Liver (tissue), 7 donors: ENCODE measurements at regions not wholly inside any gene's neighbourhood (a gene's known extent, or its start where the extent isn't known, plus 50 kb on each side); places are given as distances from the start of the nearest gene placed in this dataset.

ENCODE experiments used
- DNase-seq: peaks from one replicate; pipeline ENCODE4 v3.0.0-alpha.2; 2017; ENCODE audit warnings: low spot score
- H3K27ac ChIP-seq, 2 donors: one replicate each; pipeline ENCODE4 v1.7.0; 2013; ENCODE audit warnings: inconsistent platforms in 2 of 2, low read length in 2 of 2, control low read depth in 1 of 2, low read depth in 1 of 2, mild to moderate bottlenecking in 1 of 2
- H3K27me3 ChIP-seq, 4 donors: one replicate each; pipeline versions ENCODE4 v1.6.1 to v1.7.0; 2013; ENCODE audit warnings: low read length in 3 of 4, inconsistent platforms in 1 of 4, mild to moderate bottlenecking in 1 of 4, moderate library complexity in 1 of 4; ENCODE audit not compliant: control insufficient read depth in 4 of 4, insufficient read depth in 4 of 4
- H3K36me3 ChIP-seq, 4 donors: one replicate each; pipeline versions ENCODE4 v1.6.1 to v1.7.0; 2013; ENCODE audit warnings: low read length in 3 of 4, mild to moderate bottlenecking in 3 of 4, low read depth in 1 of 4, moderate library complexity in 1 of 4; ENCODE audit not compliant: control insufficient read depth in 4 of 4, insufficient read depth in 3 of 4
- H3K4me1 ChIP-seq, 4 donors: one replicate each; pipeline versions ENCODE4 v1.6.1 to v1.7.0; 2013; ENCODE audit warnings: low read length in 3 of 4, mild to moderate bottlenecking in 3 of 4, moderate library complexity in 1 of 4; ENCODE audit not compliant: control insufficient read depth in 4 of 4, insufficient read depth in 4 of 4
- H3K4me3 ChIP-seq, 3 donors: one replicate each; pipeline versions ENCODE4 v1.6.1 to v1.7.0; 2013; ENCODE audit warnings: low read length in 3 of 3, control low read depth in 1 of 3, low read depth in 1 of 3, mild to moderate bottlenecking in 1 of 3
- H3K9ac ChIP-seq, 2 donors: one replicate each; pipeline ENCODE4 v1.7.0; 2013; ENCODE audit warnings: low read length in 2 of 2, mild to moderate bottlenecking in 2 of 2, moderate library complexity in 2 of 2, control low read depth in 1 of 2, low read depth in 1 of 2
- H3K9me3 ChIP-seq, 4 donors: one replicate each; pipeline versions ENCODE4 v1.6.1 to v1.7.0; 2013; ENCODE audit warnings: low read length in 3 of 4; ENCODE audit not compliant: control insufficient read depth in 4 of 4
- ATF3 ChIP-seq: IDR thresholded peaks from 2 replicates; pipeline ENCODE4 v1.6.1; 2016; ENCODE audit warnings: antibody characterized with exemption
- FOXA1 ChIP-seq: IDR thresholded peaks from 2 replicates; pipeline ENCODE4 v1.6.1; 2016; ENCODE audit warnings: antibody characterized with exemption
- FOXA2 ChIP-seq: IDR thresholded peaks from 2 replicates; pipeline ENCODE4 v1.6.1; 2016; ENCODE audit warnings: antibody characterized with exemption
- GABPA ChIP-seq, 2 donors: IDR thresholded peaks in 1 of 2; conservative IDR thresholded peaks in 1 of 2; 2 replicates each; pipeline ENCODE4 v1.6.1; 2016; ENCODE audit warnings: antibody characterized with exemption in 2 of 2, mild to moderate bottlenecking in 1 of 2, moderate library complexity in 1 of 2
- HNF4A ChIP-seq, 2 donors: conservative IDR thresholded peaks; 2 replicates each; pipeline ENCODE4 v1.6.1; 2016; ENCODE audit warnings: antibody characterized with exemption in 2 of 2, mild to moderate bottlenecking in 2 of 2
- HNF4G ChIP-seq: IDR thresholded peaks from 2 replicates; pipeline ENCODE4 v1.6.1; 2016; ENCODE audit warnings: antibody characterized with exemption
- JUND ChIP-seq, 2 donors: IDR thresholded peaks; 2 replicates each; pipeline ENCODE4 v1.6.1; 2016; ENCODE audit warnings: antibody characterized with exemption in 2 of 2
- MAX ChIP-seq: IDR thresholded peaks from 2 replicates; pipeline ENCODE4 v1.6.1; 2016; ENCODE audit warnings: antibody characterized with exemption
- NR2F2 ChIP-seq: IDR thresholded peaks from 2 replicates; pipeline ENCODE4 v1.6.1; 2016; ENCODE audit warnings: antibody characterized with exemption
- RAD21 ChIP-seq, 2 donors: IDR thresholded peaks; 2 replicates each; pipeline ENCODE4 v1.6.1; 2016; ENCODE audit warnings: antibody characterized with exemption in 2 of 2, mild to moderate bottlenecking in 2 of 2
- REST ChIP-seq: IDR thresholded peaks from 2 replicates; pipeline ENCODE4 v1.6.1; 2016; ENCODE audit warnings: antibody characterized with exemption, mild to moderate bottlenecking
- SP1 ChIP-seq: IDR thresholded peaks from 2 replicates; pipeline ENCODE4 v1.6.1; 2018; ENCODE audit warnings: antibody characterized with exemption, mild to moderate bottlenecking
- TAF1 ChIP-seq: conservative IDR thresholded peaks from 2 replicates; pipeline ENCODE4 v1.6.1; 2016; ENCODE audit warnings: antibody characterized with exemption, mild to moderate bottlenecking
- YY1 ChIP-seq: IDR thresholded peaks from 2 replicates; pipeline ENCODE4 v1.6.1; 2016; ENCODE audit warnings: antibody characterized with exemption, mild to moderate bottlenecking
- WGBS: extraction: QIAGEN DNeasy Blood & Tissue Kit; methylation state at CpG from one replicate; pipeline ENCODE4 v1.1.7; 2013; 5-methylcytosine and 5-hydroxymethylcytosine counted together
- donor health status: healthy.
- donor health status: healthy.
- donor health status: healthy.
- donor health status: healthy.

- Histone ChIP-seq H3K36me3 (no peaks in the 10 kb centered on the region), H3K4me3 (no peak overlapping the region), H3K27me3 (peaks cover 0 to 6% (median 0%) of the 10 kb centered on the region in 4 donors), H3K9me3 (peaks cover 0 to 5% (median 2%) of the 10 kb centered on the region in 4 donors), H3K27ac (no peak overlapping the region), H3K4me1 (no peaks in the 10 kb centered on the region), H3K9ac (no peak overlapping the region)
- 78% methylated on average over 9 of the region's 9 CpGs for WGBS
- TF ChIP-seq REST, result no peak
- no peak for TF ChIP-seq JUND (IDR thresholded peaks at IDR 0.05)
- no peak for TF ChIP-seq RAD21 (IDR thresholded peaks at IDR 0.05)
- no peak for TF ChIP-seq FOXA2
- no peak for TF ChIP-seq HNF4G
- TF ChIP-seq MAX, result no peak
- no peak for TF ChIP-seq NR2F2
- TF ChIP-seq FOXA1, result no peak
- TF ChIP-seq TAF1, result no peak
- no peak for TF ChIP-seq GABPA (IDR thresholded peaks at IDR 0.05 in 1 of 2, conservative IDR thresholded peaks at IDR 0.05 in 1 of 2)
- no peak for TF ChIP-seq SP1
- TF ChIP-seq YY1, result no peak
- TF ChIP-seq HNF4A (conservative IDR thresholded peaks at IDR 0.05), result no peak
- no peak for DNase-seq
Measured at GRCh38 chr16:17776888-17777287, 306.1 kb upstream of the XYLT1 start.

GRCh38 chr16:17776465-17776864 is 305.7 kb upstream of the XYLT1 start:
- Histone ChIP-seq H3K4me3 (no peak overlapping the region), H3K4me1 (no peaks in the 10 kb centered on the region), H3K27me3 (peaks cover 0 to 6% (median 0%) of the 10 kb centered on the region in 4 donors), H3K9me3 (peaks cover 0 to 5% (median 2%) of the 10 kb centered on the region in 4 donors), H3K27ac (no peak overlapping the region), H3K36me3 (no peaks in the 10 kb centered on the region), H3K9ac (no peak overlapping the region)
- no peak for DNase-seq
- WGBS, result 51% methylated on average over 1 of the region's 1 CpG
- TF ChIP-seq YY1 (no peak), TAF1 (no peak), SP1 (no peak), ATF3 (no peak)

- H3K27me3 ChIP-seq, result peaks cover 0 to 6% (median 0%) of the 10 kb centered on the region in 4 donors
- TF ChIP-seq RAD21 (IDR thresholded peaks at IDR 0.05), result no peak
- TF ChIP-seq SP1, result no peak
- TF ChIP-seq FOXA2, result no peak
- TF ChIP-seq HNF4A (conservative IDR thresholded peaks at IDR 0.05), result no peak
- H3K9ac ChIP-seq, result no peak overlapping the region
- H3K36me3 ChIP-seq, result no peaks in the 10 kb centered on the region
- no peak overlapping the region for H3K4me3 ChIP-seq
- no peak overlapping the region for H3K27ac ChIP-seq
- H3K9me3 ChIP-seq, result peaks cover 0 to 5% (median 2%) of the 10 kb centered on the region in 4 donors
- no peaks in the 10 kb centered on the region for H3K4me1 ChIP-seq
- WGBS, result 57% methylated on average over 4 of the region's 4 CpGs
- no peak for DNase-seq
Measured at GRCh38 chr16:17775061-17775460, 304.3 kb upstream of the XYLT1 start.
